HG02938 (cell line): ENCODE measurements at regions not wholly inside any gene's neighbourhood (a gene's known extent, or its start where the extent isn't known, plus 50 kb on each side); places are given as distances from the start of the nearest gene placed in this dataset.
"Not testable (repeated sequence)": the region's sequence is repeated elsewhere in the genome, so short reads cannot be mapped to it uniquely, and the experiment has no call there.

ENCODE experiments used
- ATAC-seq: cut with Tn5 transposase; IDR thresholded peaks from one replicate; pipeline ENCODE4 v1.9.1; 2021; ENCODE audit warnings: mild to moderate bottlenecking, moderate library complexity; ENCODE audit not compliant: unreplicated experiment

DNA sequence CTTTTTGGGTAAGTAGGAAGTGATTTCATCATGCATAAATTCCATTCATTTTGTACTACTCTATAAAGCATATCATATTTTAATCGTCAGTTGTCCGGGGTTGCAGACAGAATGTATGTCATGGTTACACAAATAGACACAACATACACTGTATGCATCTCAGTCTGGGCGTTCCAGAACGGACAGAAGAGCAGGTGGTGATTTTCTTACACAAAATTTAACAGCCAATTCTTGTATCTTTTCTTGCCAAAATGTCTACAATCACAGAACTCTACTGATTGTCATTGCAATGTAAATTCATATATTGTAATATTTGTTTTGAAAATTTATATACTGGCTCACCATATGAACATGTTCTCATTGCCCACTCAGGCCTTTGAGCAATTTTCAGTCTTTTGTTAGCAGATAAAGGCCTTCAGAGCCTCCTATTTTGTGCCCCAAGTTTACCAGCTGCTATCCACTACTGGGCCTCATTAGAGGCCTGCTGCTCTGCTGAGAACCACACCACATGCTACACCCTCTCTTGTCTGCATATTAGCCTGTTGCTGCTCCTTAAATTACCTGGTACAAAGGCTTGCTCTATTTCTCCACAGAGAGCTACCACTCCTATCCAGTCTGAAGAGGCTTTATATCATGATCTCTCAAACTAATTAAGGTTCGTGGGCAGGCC lies 61.5 kb downstream of the PRDM13 start:
- ATAC-seq = no peak

DNA sequence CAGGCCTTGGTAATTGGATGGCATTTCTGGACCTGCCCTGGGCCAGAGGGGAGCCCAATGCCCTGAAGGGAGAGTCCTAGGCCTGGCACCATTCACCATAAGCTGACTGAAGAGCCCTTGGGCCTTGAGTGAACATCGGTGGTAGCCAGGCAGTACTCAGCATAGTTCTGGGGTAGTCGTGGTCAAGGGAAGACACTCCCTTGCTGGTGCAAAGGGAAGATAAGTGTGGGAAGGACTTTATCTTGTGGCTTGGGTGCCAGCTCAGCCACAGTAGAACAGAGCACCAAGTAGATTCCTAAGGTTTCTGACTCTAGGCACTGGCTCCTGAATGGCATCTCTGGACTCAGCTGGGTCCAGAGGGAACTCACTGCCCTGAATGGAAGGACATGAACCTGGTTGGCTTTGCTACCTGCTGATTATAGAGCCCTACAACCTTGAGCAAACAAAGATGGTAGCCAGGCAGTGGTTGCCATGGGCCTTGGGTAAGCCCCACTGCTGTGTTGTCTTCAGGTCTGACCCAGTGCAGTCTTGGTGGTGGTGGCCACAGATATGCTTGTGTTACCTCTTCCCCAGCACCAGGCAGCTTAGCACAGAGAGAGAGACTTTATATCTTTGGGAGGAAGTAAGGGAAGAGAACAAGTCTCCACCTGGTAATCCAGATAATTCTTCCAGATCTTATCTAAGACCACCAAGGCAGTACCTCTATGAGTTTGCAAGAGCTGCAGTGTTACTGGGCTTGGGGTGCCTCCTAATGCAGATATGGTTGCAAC lies 83.5 kb downstream of the PRDM13 start:
- no peak for ATAC-seq

DNA sequence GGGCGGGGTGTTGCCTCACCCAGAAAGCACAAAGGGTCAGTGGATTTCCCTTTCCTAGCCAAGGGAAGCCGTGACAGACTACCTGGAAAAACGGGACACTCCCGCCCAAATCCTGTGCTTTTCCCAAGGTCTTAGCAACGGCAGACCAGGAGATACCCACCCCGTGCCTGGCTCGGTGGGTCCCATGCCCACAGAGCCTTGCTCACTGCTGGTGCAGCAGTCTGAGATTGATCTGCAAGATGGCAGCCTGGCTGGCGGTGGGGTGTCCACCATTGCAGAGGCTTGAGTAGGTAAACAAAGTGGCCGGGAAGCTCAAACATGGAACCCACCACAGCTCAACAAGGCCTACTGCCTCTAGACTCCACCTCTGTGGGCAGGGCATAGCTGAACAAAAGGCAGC lies 95.7 kb downstream of the PRDM13 start:
- ATAC-seq = not testable (repeated sequence)

DNA sequence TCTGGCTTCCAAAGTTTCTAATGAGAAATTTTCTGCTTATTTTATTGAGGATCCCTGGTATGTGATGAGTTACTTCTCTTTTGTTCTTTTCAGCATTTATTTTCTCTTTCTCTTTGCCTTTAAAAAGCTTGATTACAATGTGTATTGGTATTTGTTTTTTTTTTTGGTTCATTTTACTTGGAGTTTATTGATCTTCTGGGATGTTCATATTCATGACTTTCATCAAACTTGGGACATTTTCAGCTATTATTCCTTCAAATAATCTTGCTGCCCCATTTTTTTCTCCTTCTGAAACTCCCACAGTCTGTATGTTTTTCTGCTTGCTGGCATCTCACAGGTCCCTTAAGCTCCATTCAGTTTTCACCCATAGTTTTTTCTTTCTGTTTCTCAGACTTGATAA lies 102.4 kb downstream of the PRDM13 start:
- no peak for ATAC-seq

DNA sequence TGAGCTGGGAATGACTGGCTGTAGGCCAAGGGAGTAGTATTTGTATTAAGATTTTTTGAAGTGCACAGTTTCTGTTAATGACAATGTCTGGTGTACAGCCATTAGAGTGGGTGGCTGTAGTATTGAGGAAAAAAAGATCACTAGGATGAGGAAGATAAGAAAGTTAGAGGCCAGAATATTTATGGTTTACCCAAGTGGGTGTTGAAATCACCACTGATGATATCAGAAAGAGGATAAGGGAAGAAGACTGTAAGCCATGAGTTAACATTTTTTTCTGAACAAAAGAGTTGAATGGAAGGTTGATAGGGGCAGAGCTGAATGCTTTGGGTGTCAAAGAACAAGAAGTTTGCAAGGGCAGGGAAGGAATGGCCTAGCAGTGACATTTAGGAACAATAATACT lies 104.7 kb downstream of the PRDM13 start:
- no peak for ATAC-seq

DNA sequence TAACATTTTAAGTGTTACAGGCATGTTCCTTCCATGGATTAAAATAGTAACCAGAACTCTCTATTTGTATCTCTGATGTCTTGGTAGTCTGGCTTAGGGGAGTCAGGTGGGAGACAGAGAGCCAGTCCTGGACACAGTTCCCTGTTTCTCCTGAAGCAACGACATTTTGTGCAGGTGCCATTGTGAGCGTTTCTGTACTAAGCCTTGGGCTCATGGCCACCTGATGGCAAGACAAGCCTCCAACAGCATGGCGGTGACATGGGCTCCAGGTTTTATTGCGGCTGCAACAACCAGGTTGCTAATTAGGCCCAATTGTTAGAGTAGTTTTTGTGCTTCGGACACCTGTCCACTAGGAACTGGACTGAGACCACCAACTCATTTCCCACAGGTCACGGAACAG lies 105.3 kb downstream of the PRDM13 start:
- ATAC-seq = no peak

DNA sequence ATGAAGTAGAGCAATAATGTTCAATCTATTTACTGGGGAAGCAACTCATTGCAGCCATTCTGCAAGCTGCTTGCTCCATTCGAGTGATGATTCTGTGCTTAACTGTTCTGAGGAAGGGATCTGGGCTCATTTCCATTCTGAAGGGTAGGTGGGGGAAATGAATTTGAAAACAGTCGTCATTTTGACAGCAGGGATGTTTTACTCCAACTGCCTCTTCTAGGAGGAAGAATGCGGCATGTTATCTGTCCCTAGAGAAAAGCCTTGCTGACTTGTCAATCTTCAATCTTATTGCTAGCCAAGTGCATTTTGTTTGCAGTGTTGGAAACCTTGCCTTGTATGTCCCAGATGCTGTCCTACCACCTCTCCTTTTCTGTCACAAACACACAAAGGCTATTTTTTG lies 105.9 kb downstream of the PRDM13 start:
- no peak for ATAC-seq

DNA sequence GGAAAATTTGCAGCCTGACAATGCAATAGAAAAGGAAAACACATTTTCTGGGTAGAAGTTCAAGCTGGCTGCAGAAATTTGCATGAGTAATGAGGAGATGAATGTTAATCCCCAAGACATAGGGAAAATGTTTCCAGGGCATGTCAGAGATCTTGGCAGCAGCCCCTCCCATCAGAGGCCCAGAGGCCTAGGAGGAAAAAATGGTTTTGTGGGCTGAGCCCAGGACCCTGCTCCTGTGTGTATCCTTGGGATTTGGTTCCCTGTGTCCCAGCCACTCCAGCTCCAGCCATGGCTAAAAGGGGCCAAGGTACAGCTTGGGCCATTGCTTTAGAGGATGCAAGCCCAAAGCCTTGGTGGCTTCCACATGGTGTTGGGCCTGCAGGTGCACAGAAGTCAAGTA lies 115.4 kb downstream of the PRDM13 start:
- not testable (repeated sequence) for ATAC-seq

DNA sequence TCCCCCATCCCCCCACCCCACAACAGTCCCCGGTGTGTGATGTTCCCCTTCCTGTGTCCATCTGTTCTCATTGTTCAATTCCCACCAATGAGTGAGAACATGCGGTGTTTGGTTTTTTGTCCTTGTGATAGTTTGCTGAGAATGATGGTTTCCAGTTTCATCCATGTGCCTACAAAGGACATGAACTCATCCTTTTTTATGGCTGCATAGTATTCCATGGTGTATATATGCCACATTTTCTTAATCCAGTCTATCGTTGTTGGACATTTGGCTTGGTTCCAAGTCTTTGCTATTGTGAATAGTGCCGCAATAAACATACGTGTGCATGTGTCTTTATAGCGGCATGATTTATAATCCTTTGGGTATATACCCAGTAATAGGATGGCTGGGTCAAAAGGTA lies 123.6 kb downstream of the PRDM13 start:
- not testable (repeated sequence) for ATAC-seq

DNA sequence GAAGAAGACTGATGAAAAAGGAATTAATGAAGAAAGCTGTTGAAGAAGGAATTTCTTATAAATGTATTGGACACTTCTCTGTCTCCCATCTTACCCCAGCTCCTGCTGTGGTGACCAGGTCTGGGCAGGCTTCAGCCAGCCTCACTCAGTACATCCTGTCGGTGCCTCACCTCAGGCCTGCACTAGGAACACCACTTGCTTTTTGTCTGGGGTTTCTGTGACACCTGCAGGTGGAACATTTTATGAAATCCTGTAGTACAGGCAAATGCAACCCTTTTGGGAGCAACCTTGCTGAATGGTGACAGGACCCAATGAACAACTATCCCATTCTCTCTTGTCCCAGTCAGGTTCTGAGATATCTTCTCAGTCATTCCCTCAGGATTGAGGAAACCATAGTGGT lies 129.7 kb downstream of the PRDM13 start:
- ATAC-seq = no peak

DNA sequence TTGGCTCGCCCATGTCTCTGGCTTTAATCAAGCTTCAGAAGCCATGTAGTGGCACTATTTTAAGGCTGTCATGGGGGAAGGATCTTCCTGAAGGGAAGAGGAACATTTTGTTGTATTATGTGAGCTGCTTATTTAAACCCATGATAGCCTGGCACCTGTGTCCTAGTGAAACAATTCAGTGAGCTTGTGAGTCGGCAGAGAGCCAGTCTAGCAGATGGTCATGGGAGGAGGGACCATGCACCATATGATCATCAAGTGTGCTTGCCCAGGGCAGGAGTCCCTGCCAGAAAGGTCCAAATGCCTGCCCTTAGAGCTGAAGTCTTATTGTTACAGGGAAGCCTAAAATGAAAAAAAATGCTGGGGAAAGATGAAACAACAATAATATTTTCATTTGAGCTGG lies 132.9 kb downstream of the PRDM13 start:
- no peak for ATAC-seq

DNA sequence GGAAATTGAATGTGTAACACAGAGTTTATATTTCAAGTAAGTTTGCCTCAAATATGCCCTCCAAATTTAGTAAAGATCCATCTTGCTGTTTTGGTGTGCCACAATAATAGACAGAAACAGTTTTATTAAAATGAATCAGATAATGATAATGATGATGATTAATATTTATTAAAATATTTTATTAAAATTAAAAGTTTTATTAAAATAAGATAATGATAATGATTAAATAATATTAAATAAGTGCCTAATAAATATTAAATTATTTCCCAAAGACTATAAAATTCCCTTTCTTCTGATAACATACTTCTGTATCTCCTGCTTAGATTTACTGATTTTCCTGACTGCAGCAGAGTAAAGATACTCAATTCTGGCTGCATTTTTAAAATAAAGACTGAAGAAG lies 134.5 kb downstream of the PRDM13 start:
- no peak for ATAC-seq

DNA sequence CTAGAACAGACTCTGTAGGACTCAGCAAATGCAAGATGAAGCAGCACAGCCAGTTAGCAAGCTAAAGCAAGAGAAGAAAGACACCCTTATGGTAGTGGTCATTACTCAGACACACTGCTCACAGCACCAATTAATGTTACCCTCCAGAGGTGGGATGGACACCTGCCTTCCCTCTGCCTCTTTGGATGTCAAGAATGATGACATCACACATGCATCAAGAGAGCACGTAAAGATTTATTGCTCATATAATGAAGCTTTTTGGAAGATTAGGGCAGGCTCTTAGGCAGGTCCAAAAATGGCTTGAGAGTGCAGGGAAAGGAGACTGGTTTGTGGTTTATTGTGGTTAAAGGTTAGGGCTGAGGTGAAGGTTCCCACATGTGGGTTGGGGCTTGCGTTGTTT lies 137.0 kb downstream of the PRDM13 start:
- ATAC-seq = no peak

DNA sequence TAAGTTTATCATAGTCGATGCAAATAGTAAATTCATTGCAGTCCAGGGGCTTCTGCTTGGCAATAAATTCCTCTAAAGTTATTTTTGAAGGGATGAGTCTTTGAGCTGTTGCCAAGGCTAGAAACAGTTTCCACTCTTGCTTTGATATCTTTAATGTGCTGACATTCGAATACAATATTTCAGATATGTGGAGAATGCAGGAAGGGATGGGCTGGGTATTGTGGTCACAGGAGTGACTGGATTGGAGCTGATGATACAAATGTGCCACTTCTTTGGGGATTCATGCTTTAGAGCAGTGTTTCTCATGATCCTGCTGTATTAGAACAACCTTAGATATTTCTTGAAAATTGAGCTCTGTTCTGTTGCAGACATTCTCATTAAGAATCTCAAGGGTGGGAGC lies 139.0 kb downstream of the PRDM13 start:
- ATAC-seq = no peak

DNA sequence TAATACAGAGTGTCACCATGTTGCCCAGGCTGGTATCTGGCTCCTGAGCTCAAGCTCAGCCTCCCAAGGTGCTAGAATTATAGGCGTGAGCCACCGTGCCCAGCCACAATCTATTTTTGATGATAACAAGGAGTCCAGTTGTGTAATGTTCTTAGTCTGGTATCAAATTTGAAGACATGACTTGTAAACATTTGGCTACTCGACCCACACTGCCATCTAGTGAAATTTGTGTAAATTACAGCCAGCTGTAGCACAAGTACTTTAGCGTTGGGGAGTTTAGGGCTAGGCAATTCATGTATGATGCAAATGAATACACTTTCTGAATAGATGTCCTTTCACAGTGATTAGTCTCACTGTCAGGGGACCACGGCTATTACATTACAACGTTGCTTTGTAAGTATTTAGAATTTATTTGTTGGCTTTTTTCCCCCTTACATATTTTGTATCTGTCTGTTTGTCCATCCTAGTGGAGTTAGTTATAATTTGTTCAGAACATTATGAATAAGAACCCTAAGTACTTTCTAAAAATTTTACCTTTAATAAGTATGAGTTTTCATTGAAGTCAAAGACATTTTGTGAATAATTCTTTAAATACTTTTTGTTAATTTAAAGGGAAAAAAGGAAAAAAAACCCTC lies 139.7 kb downstream of the PRDM13 start:
- peak; percentile 96 for ATAC-seq

DNA sequence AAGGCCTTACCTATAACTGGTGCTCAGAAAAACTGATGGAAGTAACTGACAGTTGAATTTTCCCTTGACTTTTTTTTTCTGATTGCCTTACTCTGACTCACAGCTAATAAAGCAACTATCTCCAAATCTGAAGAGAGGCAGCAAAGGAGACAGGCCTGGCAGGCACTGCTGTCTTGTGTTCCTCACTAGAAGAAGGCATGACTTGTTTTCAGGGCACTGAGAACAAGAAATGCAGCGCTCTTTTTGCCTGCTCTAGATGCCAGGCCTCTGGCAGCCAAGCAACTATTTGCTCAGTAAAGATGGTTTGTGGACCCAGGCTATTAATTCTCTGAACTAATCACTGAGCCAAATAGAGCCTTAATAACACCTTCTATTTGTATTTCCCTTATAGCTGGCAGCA lies 155.1 kb downstream of the PRDM13 start:
- no peak for ATAC-seq

DNA sequence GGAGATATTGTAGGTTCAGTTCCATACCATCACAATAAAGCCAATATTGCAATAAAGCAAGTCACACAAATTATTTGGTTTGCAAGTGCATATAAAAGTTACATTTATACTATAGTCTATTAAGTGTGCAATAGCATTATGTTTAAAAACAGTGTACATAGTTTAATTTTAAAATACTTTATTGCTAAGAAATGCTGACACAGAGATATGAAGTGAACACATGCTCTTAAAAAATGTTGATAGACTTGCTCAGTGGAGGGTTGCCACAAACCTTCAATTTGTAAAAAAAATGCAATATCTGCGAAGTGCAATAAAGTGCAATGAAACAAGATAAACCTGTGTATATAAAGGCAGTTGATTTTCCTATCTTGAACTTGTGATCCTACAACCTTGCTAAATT lies 161.5 kb downstream of the PRDM13 start:
- ATAC-seq = no peak

DNA sequence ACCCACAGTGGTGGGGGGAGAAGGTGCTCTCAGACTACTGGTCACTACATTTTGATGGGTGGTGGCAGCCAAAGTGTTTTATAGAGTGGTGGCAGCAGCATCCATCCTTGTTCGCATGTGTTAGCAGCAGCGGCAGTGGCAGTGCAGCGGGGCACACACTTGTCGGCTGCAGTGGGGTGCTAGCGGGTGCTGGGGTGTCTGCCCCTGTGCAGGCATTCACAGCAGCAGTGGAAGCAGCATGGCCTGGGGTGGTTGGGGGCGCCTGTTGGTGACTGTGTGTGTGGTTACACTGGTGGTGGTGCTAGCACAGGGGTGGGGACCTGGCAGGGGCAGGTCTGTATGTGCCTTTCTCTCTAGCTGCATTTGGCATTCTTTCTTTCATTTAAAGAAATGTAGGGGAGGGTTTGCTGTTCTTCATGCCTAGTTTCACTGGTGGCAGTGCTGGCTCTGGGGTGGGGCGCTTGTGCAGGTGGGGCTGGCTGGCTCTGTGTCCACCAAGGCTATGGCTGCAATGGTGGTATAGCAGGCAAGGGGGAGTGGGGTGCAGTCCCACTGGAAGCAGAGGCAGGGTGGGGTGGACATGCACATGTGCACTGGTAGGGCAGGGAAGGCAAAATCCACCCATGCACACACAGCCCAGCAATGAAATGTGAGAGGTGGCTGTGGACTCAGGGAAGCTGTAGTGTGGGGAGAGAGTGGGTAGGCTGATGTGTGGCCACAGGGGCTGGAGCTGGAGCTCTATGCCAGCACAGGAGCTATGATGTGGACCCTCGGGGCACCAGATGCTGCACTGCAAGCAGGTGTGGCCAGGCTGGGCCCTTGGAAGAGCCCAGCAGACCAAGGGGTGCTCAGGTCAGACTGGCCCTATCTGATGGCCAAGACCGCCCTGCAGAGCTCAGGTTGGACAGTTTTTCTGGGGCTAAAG lies 173.3 kb downstream of the PRDM13 start:
- no peak for ATAC-seq

DNA sequence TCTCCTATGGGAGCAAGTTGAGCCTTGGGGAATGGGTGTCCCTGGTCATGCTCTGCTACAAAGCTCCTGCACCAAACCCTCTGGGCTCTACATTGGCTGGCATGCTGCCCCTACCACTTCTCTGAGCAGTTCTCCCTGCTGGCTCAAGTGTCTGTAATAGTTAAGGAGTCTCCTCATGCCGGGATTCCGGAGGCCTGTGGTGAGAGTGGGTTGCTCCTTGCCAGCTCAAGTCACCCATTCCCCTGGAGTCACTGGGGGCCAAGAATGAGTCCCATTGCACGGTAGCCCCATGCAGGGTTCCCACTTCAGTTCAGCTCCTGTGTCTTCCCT lies 173.9 kb downstream of the PRDM13 start:
- no peak for ATAC-seq

DNA sequence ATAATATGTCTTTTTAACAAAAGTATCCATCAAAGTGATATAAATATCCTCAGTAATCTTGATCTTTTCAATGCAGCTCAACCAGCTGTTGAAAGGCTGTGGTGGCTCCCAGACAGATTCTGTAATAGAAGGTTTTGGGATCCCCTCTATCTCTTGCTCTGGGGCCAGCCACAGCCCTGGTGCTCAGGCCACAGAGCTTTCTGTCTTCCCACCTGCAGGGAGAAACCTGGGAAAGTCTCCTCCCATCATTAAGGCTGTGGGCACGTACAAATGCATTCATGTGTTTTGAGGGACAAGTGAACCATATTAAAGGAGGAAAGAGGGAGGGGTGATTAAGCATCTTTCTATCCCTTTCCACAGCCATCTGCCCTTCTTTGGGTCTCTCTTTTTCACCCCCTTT lies 183.1 kb downstream of the PRDM13 start:
- ATAC-seq = no peak

DNA sequence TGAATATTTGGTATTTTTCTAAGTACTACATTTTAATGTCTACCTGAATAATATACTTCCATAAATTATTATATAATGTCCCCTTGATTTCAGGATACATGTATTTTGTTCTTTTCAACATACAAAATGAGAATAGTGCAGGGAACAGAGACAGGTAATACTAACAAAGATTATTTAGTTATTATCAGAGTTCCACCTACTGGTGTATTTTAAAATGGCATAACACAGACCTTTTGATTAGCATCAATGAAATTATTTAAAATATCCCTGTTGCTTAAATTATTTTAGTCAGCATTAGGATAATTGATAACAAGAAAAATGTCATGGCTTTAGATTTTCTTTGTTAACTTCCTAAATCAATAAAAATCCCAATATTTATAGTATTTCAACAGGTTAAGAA lies 184.0 kb downstream of the PRDM13 start:
- no peak for ATAC-seq
